A549 (cell line): ENCODE measurements at regions not wholly inside any gene's neighbourhood (a gene's known extent, or its start where the extent isn't known, plus 50 kb on each side); places are given as distances from the start of the nearest gene placed in this dataset.
A peak's percentile ranks its signal among the peaks of the same experiment; 100 is the strongest.

ENCODE experiments used
- ATAC-seq, 2 experiments: fragments of 200-7000 bp in 1 of 2; fragments of >200 bp in 1 of 2; cut with Nextera tagmentation in 1 of 2; cut with Tn5 transposase in 1 of 2; 3 replicates each; pipeline versions ENCODE4 v1.8.0 to v1.9.1; 2018 to 2020; ENCODE audit warnings: mild to moderate bottlenecking in 1 of 2, moderate library complexity in 1 of 2
- CTCF ChIA-PET: fragments of 300-600 bp; sonication (Branson Sonifier 250); formaldehyde crosslinking; extraction: SDS; loops from one replicate; lab custom pipeline; 2021; ENCODE audit warnings: antibody characterized with exemption, inconsistent platforms; lab: Yijun Ruan, JAX
- POLR2A ChIA-PET: fragments of 350-600 bp; formaldehyde crosslinking; extraction: SDS; loops from one replicate; lab custom pipeline; 2021; ENCODE audit warnings: antibody characterized with exemption, inconsistent platforms; lab: Yijun Ruan, JAX
- DNase-seq, 2 experiments: peaks; one replicate each; pipeline versions ENCODE4 v3.0.0 to v3.0.0-alpha.2; 2011 to 2016; ENCODE audit warnings: low read depth in 1 of 2, low spot score in 1 of 2
- FAIRE-seq: peaks from 2 replicates; lab custom pipeline; 2011; peaks lifted over from hg19 to GRCh38; lab: Jason Lieb, UNC
- H3K27ac ChIP-seq, 2 experiments: fragments of >200 bp; sonication (Bioruptor Twin); formaldehyde crosslinking; 3 replicates each; pipeline ENCODE4 v1.5.1; 2016 to 2017
- H3K4me1 ChIP-seq: fragments of >200 bp; sonication (Bioruptor Twin); formaldehyde crosslinking; 3 replicates; pipeline ENCODE4 v1.6.1; 2016
- H3K4me2 ChIP-seq: fragments of >200 bp; sonication (Bioruptor Twin); formaldehyde crosslinking; 3 replicates; pipeline ENCODE4 v1.6.1; 2016
- H3K4me3 ChIP-seq: fragments of >200 bp; sonication (Bioruptor Twin); formaldehyde crosslinking; 3 replicates; pipeline ENCODE4 v1.5.1; 2016
- H3K9me3 ChIP-seq: fragments of >200 bp; sonication (Bioruptor Twin); formaldehyde crosslinking; 3 replicates; pipeline ENCODE4 v1.6.1; 2016
- BCL3 ChIP-seq: fragments of >200 bp; sonication (Bioruptor Twin); formaldehyde crosslinking; IDR thresholded peaks from 3 replicates; pipeline ENCODE4 v1.6.1; 2016
- CEBPB ChIP-seq, 2 experiments: fragments of >200 bp in 1 of 2; sonication (Bioruptor Twin) in 1 of 2; formaldehyde crosslinking in 1 of 2; IDR thresholded peaks; 2 replicates each; pipeline ENCODE4 v1.6.1; 2012 to 2016
- E2F6 ChIP-seq: IDR thresholded peaks from 2 replicates; pipeline ENCODE4 v1.6.1; 2012; ENCODE audit warnings: low read depth, borderline replicate concordance
- ELK1 ChIP-seq: fragments of 150-350 bp; IDR thresholded peaks from 2 replicates; pipeline ENCODE4 v1.6.1; 2014; ENCODE audit warnings: low read depth, mild to moderate bottlenecking, low read length
- EP300 ChIP-seq, 2 experiments: fragments of >200 bp; sonication (Bioruptor Twin); formaldehyde crosslinking; IDR thresholded peaks; 2 replicates in 1 of 2; 3 replicates in 1 of 2; pipeline ENCODE4 v1.6.1; 2016 to 2017
- GATA3 ChIP-seq: IDR thresholded peaks from 2 replicates; pipeline ENCODE4 v1.6.1; 2012; ENCODE audit warnings: borderline replicate concordance
- HES2 ChIP-seq: fragments of >200 bp; sonication (Bioruptor Twin); formaldehyde crosslinking; IDR thresholded peaks from 2 replicates; pipeline ENCODE4 v1.6.1; 2016
- HOXB13 ChIP-seq: fragments of 250-450 bp; sonication (Bioruptor Pico); IDR thresholded peaks from 2 replicates; pipeline ENCODE4 v1.5.0; 2020; ENCODE audit warnings: low read depth, mild to moderate bottlenecking, moderate library complexity
- HOXB5 ChIP-seq: fragments of 250-450 bp; sonication (Bioruptor Pico); IDR thresholded peaks from 2 replicates; pipeline ENCODE4 v1.5.0; 2020; ENCODE audit warnings: mild to moderate bottlenecking, moderate library complexity
- JUN ChIP-seq, 2 experiments: fragments of >200 bp; sonication (Bioruptor Twin); formaldehyde crosslinking; IDR thresholded peaks; 2 replicates in 1 of 2; 3 replicates in 1 of 2; pipeline ENCODE4 v1.6.1; 2016 to 2017
- JUNB ChIP-seq: fragments of >200 bp; sonication (Bioruptor Twin); formaldehyde crosslinking; IDR thresholded peaks from 2 replicates; pipeline ENCODE4 v1.6.1; 2016
- KDM1A ChIP-seq: fragments of 200-600 bp; sonication (generic); IDR thresholded peaks from 2 replicates; pipeline ENCODE4 v1.6.1; 2016; ENCODE audit warnings: low read depth, mild to moderate bottlenecking
- KDM5A ChIP-seq: fragments of 200-600 bp; sonication (generic); IDR thresholded peaks from 2 replicates; pipeline ENCODE4 v1.6.1; 2016; ENCODE audit warnings: antibody characterized with exemption, mild to moderate bottlenecking
- MAX ChIP-seq: IDR thresholded peaks from 2 replicates; pipeline ENCODE4 v1.6.1; 2012
- RAD21 ChIP-seq, 2 experiments: fragments of >200 bp in 1 of 2; sonication (Bioruptor Twin) in 1 of 2; formaldehyde crosslinking in 1 of 2; IDR thresholded peaks in 1 of 2; conservative IDR thresholded peaks in 1 of 2; 2 replicates in 1 of 2; 3 replicates in 1 of 2; pipeline ENCODE4 v1.6.1; 2012 to 2018; ENCODE audit warnings: inconsistent platforms in 1 of 2
- RARB ChIP-seq: fragments of 250-450 bp; sonication (Bioruptor Pico); IDR thresholded peaks from 2 replicates; pipeline ENCODE4 v1.8.0; 2021; ENCODE audit warnings: mild to moderate bottlenecking, moderate library complexity
- RCOR1 ChIP-seq: fragments of 150-350 bp; IDR thresholded peaks from 2 replicates; pipeline ENCODE4 v1.6.1; 2014; ENCODE audit warnings: antibody characterized with exemption, low read length, low read depth
- REST ChIP-seq: fragments of 200-600 bp; sonication (generic); IDR thresholded peaks from 2 replicates; pipeline ENCODE4 v1.6.1; 2016; ENCODE audit warnings: antibody characterized with exemption, mild to moderate bottlenecking, moderate library complexity
- SMC3 ChIP-seq: fragments of >200 bp; sonication (Bioruptor Twin); formaldehyde crosslinking; IDR thresholded peaks from 3 replicates; pipeline ENCODE4 v1.6.1; 2018; ENCODE audit warnings: inconsistent platforms
- USF2 ChIP-seq: fragments of 450-650 bp; IDR thresholded peaks from 2 replicates; pipeline ENCODE4 v1.6.1; 2014; ENCODE audit warnings: antibody characterized with exemption
- ZFP36 ChIP-seq: fragments of 450-650 bp; IDR thresholded peaks from 2 replicates; pipeline ENCODE4 v1.6.1; 2014; ENCODE audit warnings: borderline replicate concordance; ENCODE audit not compliant: partially characterized antibody
- ZNF302 ChIP-seq: fragments of 250-450 bp; sonication (Bioruptor Pico); IDR thresholded peaks from 2 replicates; pipeline ENCODE4 v1.9.0; 2021; ENCODE audit warnings: inconsistent platforms, mild to moderate bottlenecking, moderate library complexity
- ZSCAN20 ChIP-seq: fragments of 250-450 bp; sonication (Bioruptor Pico); IDR thresholded peaks from 2 replicates; pipeline ENCODE4 v1.8.0; 2022; ENCODE audit warnings: mild to moderate bottlenecking, moderate library complexity
- WGBS: methylation state at CpG from one replicate; pipeline ENCODE4 v1.1.6; 2017; ENCODE audit errors: missing lambda C conversion rate; 5-methylcytosine and 5-hydroxymethylcytosine counted together

GRCh38 chr9:87378676-87379075 is 119.0 kb upstream of the DAPK1 start:
- no peak for TF ChIP-seq KDM5A
- no peak for TF ChIP-seq HOXB5 (CRISPR knock-in tag)
- TF ChIP-seq RARB (CRISPR knock-in tag) = no peak
- no peak for TF ChIP-seq EP300 (IDR thresholded peaks at IDR 0.05)
- TF ChIP-seq, all 56 proteins: peak for 0
- DNase-seq (no peak), FAIRE-seq (no peak), ATAC-seq (no peak)
- 96% methylated on average over 1 of the region's 1 CpG for WGBS
- CTCF ChIA-PET = no interaction called here
- H3K4me2 ChIP-seq = no peak overlapping the region
- no peak overlapping the region for H3K4me3 ChIP-seq
- H3K4me1 ChIP-seq = peaks cover 75% of the 10 kb centered on the region
- POLR2A ChIA-PET = no interaction called here
- H3K9me3 ChIP-seq = no peaks in the 10 kb centered on the region
- no peak overlapping the region; a peak in 4 of 6 replicates for H3K27ac ChIP-seq

GRCh38 chr9:87379300-87379699 is 118.4 kb upstream of the DAPK1 start:
- H3K4me2 ChIP-seq = no peak overlapping the region
- H3K9me3 ChIP-seq = no peaks in the 10 kb centered on the region
- ATAC-seq = no peak
- ChIA-PET POLR2A (no interaction called here), CTCF (no interaction called here)
- peak overlapping the region; percentile 28 to 94; a peak in 5 of 6 replicates for H3K27ac ChIP-seq
- no peak for FAIRE-seq
- peaks cover 73% of the 10 kb centered on the region for H3K4me1 ChIP-seq
- DNase-seq = no peak
- 93% methylated on average over 6 of the region's 6 CpGs for WGBS
- no peak overlapping the region for H3K4me3 ChIP-seq
- TF ChIP-seq USF2 (no peak), RCOR1 (no peak), ZFP36 (no peak), EP300 (IDR thresholded peaks at IDR 0.05) (no peak), REST (no peak), BCL3 (no peak), E2F6 (no peak), RARB (CRISPR knock-in tag) (no peak), KDM1A (no peak), ZSCAN20 (no peak)

GRCh38 chr9:87381050-87381711 is 116.5 kb upstream of the DAPK1 start:
- WGBS = 16% methylated on average over 4 of the region's 4 CpGs
- no peaks in the 10 kb centered on the region for H3K9me3 ChIP-seq
- FAIRE-seq (peak; percentile 39), ATAC-seq (peak; percentile 73 to 81), DNase-seq (peak in 1 of 2 experiments; percentile 68)
- H3K4me1 ChIP-seq = peaks cover 62% of the 10 kb centered on the region
- H3K27ac ChIP-seq = peak overlapping the region; percentile 90 to 94
- ChIA-PET CTCF (interaction anchor here (1.3 kb wide), 1 partner anchor 947 kb away, joined by 5 read pairs; no protein-coding TSS in a partner anchor), POLR2A (no interaction called here)
- no peak overlapping the region for H3K4me3 ChIP-seq
- peak overlapping the region; percentile 73 for H3K4me2 ChIP-seq
- TF ChIP-seq USF2 = no peak
- TF ChIP-seq HES2 = peak; percentile 94
- TF ChIP-seq ZNF302 (CRISPR knock-in tag) = no peak
- TF ChIP-seq JUNB = peak; percentile 62; the same call in 1 of the 2 replicates
- TF ChIP-seq JUN (IDR thresholded peaks at IDR 0.05) = peak; percentile 55 to 60; a peak in 4 of 5 replicates
- no peak for TF ChIP-seq HOXB13 (CRISPR knock-in tag)
- TF ChIP-seq ZFP36 = no peak
- peak; percentile 57; a peak in 2 of 5 replicates for TF ChIP-seq EP300 (IDR thresholded peaks at IDR 0.05)
- peak; percentile 73; the same call in 1 of the 2 replicates for TF ChIP-seq GATA3
- peak; percentile 99 for TF ChIP-seq CEBPB (IDR thresholded peaks at IDR 0.05)
- peak; percentile 31; the same call in 1 of the 3 replicates for TF ChIP-seq SMC3
- peak in 1 of 2 experiments; percentile 41; a peak in 1 of 5 replicates for TF ChIP-seq RAD21 (conservative IDR thresholded peaks at IDR 0.05 in 1 of 2, IDR thresholded peaks at IDR 0.05 in 1 of 2)
- TF ChIP-seq ELK1 = no peak
- no peak for TF ChIP-seq MAX
